GM19035 (cell line): ENCODE measurements at regions not wholly inside any gene's neighbourhood (a gene's known extent, or its start where the extent isn't known, plus 50 kb on each side); places are given as distances from the start of the nearest gene placed in this dataset.
"Not testable (repeated sequence)": the region's sequence is repeated elsewhere in the genome, so short reads cannot be mapped to it uniquely, and the experiment has no call there.

Experiments
- ATAC-seq: cut with Tn5 transposase; IDR thresholded peaks from one replicate; pipeline ENCODE4 v1.9.1; 2021; ENCODE audit not compliant: unreplicated experiment

DNA sequence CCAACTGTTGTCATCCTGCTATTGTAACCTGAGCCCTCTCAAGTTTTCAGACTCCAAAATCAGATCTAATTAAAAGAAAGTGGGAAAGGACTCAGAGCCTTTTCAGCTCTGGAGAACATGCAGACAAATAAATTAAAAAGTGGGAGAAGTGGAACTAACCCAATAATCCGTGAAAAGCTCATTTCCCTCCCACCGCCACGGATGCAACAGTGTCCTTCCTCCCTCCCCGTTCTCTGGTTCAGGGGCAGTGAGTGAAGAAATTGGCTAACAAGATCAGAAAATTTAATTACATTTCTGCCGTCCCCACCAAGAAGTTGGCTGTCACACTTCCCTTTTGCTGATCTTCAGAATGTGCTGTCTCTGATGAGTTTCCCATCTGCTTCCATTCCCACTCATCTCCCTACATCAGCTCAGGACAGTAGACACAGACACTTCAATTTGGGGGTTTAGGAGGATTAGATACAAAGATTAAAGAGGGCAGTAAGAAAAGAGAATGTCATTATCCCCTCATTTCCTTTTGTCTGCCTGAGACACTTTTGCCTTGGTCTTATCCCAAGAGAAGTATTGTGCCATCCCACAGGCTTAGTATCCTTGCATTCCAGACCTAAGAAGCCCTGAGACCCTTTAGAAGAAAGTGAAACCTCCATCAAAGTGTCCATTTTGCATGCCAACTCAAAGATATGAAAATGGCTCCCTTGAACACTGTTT lies 335.7 kb upstream of the PPP2R3A start:
- no peak for ATAC-seq

GRCh38 chr3:135632556-135633065 lies 332.9 kb upstream of the PPP2R3A start:
- ATAC-seq = no peak

- ATAC-seq = no peak
Measured at GRCh38 chr3:135633078-135633477, 332.4 kb upstream of the PPP2R3A start.

DNA sequence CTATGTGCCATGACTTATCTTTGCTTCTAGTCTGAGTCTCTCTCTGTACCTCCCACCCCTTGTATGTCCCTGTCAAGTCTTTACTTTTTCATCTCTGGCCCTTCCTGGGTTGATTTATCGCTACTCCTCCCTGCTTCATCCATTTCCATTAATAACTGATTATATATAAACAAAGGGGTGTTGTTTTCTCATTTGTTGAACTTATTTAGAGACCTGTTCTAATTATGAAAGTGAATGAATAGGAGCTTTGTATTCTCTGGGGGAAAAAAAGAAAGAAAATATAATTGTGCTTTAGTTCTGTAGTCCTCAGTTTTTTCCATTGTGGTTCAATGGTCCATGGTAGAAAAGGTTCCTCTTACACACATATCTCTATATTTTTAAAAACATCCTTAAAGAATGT lies 328.9 kb upstream of the PPP2R3A start:
- ATAC-seq = no peak

GRCh38 chr3:135637013-135637412 lies 328.5 kb upstream of the PPP2R3A start:
- ATAC-seq = no peak

- no peak for ATAC-seq
Measured at GRCh38 chr3:135641761-135642160, 323.8 kb upstream of the PPP2R3A start.

- ATAC-seq = no peak
Measured at GRCh38 chr3:135645541-135645940, 320.0 kb upstream of the PPP2R3A start.

DNA sequence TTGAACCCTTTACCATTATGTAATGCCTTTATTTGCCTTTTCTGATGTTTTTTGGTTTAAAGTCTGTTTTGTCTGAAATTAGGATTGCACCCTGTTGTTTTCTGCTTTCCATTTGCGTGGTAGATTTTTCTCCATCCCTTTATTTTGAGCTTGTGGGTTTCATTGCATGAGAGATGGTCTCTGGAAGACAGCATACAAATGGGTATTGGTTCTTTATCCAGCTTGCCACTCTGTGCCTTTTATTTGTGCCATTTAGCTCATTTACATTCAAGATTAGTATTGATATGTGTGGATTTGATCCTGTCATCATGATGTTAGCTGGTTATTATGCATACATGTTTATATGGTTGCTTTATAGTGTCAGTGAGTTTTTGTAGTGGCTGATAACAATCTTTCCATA lies 318.7 kb upstream of the PPP2R3A start:
- no peak for ATAC-seq

- ATAC-seq = no peak
Measured at GRCh38 chr3:135649361-135649760, 316.2 kb upstream of the PPP2R3A start.

GRCh38 chr3:135650309-135650708 lies 315.2 kb upstream of the PPP2R3A start:
- no peak for ATAC-seq

DNA sequence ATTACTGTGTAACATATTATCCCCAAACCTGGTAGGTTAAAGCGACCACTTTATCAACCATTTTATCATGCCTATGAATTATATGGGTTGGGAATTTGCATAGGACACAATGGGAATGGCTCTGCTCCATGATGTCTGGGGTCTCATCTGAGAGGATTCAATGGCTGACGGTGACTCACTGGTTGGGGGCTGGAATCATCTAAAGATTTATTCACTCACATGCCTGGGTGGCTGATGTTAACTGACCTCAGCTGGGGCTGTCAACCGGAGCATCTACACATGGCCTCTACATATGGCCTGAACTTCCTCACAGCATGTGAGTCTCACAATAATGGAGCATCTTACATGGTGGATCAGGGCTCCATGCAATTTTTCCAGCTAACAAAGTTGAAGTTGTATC lies 313.1 kb upstream of the PPP2R3A start:
- no peak for ATAC-seq

GRCh38 chr3:135655328-135655727 lies 310.2 kb upstream of the PPP2R3A start:
- no peak for ATAC-seq

- not testable (repeated sequence) for ATAC-seq
Measured at GRCh38 chr3:135658451-135658850, 307.1 kb upstream of the PPP2R3A start.

DNA sequence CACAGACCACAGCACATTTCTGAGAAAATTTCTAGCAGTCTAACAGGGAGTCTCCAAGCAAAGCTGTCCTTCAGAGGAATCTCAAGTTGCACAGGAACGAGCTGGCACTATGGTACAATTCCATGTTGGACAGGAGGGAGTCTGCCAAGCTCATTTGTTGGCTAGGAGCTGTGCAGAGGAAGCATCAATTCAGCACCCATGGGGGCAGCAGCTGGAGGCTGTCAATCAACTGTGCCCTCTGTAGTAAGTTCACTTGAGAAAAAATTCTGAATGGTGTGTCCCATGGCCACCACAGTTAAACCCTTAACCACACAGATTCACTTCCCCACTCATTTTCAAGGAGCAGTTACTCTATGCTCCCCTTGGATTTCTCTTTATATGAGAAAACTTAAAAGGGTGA lies 298.5 kb upstream of the PPP2R3A start:
- ATAC-seq = no peak

DNA sequence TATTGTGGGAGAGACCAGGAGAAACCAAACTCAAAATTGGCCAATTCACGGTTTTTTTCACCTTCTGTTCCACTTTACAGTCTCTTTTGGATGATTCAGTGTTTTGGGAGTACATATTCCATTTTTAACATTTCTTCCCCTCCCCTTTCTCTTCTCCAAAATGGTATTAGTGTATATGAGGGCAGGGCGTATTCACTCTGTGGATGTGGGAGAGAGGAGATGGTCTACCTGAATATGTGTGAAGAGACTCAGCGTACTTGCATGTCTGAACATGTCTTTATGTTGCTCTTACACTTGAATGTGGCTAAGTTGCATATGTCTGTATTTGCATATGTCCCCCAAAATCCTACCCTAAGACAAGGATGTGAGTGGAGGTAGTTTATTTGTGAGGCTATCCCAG lies 291.0 kb upstream of the PPP2R3A start:
- no peak for ATAC-seq

- no peak for ATAC-seq
Measured at GRCh38 chr3:135678386-135678785, 287.1 kb upstream of the PPP2R3A start.

- no peak for ATAC-seq
Measured at GRCh38 chr3:135688003-135688402, 277.5 kb upstream of the PPP2R3A start.

- ATAC-seq = no peak
Measured at GRCh38 chr3:135690664-135691063, 274.9 kb upstream of the PPP2R3A start.

DNA sequence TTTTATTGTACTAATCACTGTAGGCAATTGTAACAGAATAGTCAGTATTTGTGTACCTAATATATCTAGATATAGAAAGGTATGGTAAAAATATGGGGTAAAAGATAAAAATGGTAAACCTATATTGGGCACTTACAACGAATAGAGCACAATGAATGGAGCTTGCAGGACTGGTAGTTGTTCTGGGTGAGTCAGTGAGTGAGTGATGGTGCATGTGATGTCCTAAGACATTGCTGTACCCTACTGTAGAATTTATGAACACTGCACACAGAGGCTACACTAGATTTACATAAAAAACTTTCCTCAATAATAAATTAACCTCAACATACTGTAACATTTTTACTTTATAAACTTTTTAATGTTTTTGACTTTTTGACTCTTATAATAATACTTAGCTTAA lies 274.3 kb upstream of the PPP2R3A start:
- no peak for ATAC-seq

DNA sequence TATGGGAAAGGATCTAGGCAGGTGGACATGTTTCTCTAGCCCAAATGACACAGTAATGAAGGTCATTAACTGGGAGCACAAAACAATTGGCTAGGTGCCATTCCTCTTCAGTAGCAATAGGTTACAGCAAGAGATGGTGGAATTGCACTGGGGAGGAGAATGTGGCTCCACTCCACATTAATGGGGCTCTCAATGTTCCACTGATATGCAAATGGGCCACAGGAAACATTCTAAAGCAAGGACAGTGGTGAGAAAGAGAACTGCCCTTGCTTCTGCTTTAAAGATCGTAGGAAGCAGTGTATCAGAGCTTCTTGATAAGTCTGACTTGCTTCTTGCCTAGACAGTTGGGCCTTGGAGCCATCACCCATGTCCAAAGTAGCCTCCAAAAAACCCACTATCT lies 271.4 kb upstream of the PPP2R3A start:
- no peak for ATAC-seq

GRCh38 chr3:135699741-135700140 lies 265.8 kb upstream of the PPP2R3A start:
- no peak for ATAC-seq

DNA sequence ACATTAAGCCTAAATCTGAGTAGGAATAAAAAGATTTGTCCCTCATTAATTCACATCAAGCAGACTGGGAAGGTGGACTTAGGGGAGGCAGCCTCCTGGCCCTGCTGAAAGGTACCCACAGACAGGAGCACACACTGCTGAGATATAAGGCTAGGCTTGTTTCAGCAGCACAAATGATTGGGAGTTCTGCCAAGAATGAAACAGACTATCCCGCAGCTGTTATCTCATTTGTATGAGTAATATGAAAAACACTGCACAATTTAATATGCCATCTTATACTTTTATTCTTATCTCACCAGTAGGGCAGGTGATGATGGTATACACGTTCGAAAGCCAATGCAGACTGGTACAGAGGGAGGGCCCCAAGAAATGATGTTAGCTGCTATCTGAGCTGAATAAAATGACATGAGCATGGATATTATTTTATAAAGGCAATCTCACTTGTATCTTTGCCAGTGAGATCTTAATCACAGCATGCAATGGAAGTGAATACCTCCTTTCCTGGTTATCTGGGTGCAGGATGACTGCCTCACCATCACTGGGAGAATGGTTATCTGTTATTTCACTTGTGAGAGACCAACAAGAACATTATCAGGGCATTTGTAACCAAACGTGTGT lies 258.7 kb upstream of the PPP2R3A start:
- no peak for ATAC-seq

- ATAC-seq = no peak
Measured at GRCh38 chr3:135719449-135719848, 246.1 kb upstream of the PPP2R3A start.
